ENCODE measurements at regions not wholly inside any gene's neighbourhood (a gene's known extent, or its start where the extent isn't known, plus 50 kb on each side); places are given as distances from the start of the nearest gene placed in this dataset.
"Not testable (repeated sequence)": the region's sequence is repeated elsewhere in the genome, so short reads cannot be mapped to it uniquely, and the experiment has no call there.

DNA sequence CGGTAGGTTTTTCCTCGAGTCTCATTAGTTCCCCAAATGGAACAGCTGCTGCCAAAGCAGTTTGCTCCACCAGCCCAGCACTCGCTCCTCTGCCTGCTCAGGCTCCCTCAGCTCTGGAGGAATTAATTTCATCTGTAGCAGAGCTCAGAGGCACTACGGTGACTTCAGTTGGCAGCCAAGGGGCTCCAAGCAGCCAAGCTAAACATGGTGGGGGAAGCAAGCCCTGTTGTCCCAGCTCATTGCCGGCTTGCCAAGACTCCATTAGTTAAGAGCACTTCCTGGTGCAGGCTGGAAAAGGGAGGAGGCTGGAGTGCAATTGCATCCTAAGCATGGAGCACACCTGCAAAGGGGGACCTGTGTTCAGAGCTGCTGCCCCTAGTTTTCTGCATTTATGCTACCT lies 78.7 kb upstream of the GPRC5B start:
- Histone ChIP-seq H3K36me3 (ENCODE audit: insufficient read depth, low read length) (no peaks in the 10 kb centered on the region), H3K9me3 (ENCODE audit: control insufficient read depth in 1 of 2, low read length in 2 of 2) (no peaks in the 10 kb centered on the region), H3K27ac (ENCODE audit: low read depth, low read length) (no peak overlapping the region), H3K4me3 (ENCODE audit: low read length in 2 of 2) (no peak overlapping the region), H3K27me3 (ENCODE audit: insufficient read depth, low read length) (no peaks in the 10 kb centered on the region), H3K4me1 (ENCODE audit: insufficient read depth, low read length) (no peaks in the 10 kb centered on the region)
- ChIA-PET POLR2A (ENCODE audit: partially characterized antibody) (no interaction called here), CTCF (ENCODE audit: partially characterized antibody) (no interaction called here)
- H3K27ac Mint-ChIP-seq, result no peak overlapping the region
- H3K9me3 Mint-ChIP-seq, result peaks cover 0 to 1% (median 0%) of the 10 kb centered on the region in 8 donors
- no peak overlapping the region for H3K4me3 Mint-ChIP-seq
- no peaks in the 10 kb centered on the region for H3K4me1 Mint-ChIP-seq
- peaks cover 2 to 6% of the 10 kb centered on the region in 2 donors for H3K27me3 Mint-ChIP-seq
- DNase-seq, result no peak
- H3K36me3 Mint-ChIP-seq, result no peaks in the 10 kb centered on the region
- intact Hi-C loops (cut with micrococcal nuclease), result no loop called here

DNA sequence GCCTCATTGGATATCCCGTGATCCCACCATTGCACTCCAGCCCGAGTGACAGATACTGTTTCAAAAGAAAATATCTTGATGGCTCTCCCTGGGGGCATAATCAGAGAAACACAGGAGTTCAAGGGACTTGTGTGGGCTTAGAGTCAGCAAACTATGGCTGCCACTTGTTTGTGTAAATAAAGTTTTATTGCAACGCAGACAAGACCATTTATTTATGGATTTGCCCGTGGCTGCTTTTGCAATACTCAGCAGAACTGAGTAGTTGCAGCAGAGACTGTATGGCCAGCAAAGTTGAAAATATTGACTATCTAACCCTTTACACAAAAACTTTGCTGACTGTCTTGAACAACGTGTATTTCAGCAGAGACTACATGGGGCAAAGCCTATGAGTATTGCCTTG lies 75.5 kb upstream of the GPRC5B start:
- no peaks in the 10 kb centered on the region for H3K9me3 ChIP-seq (ENCODE audit: control insufficient read depth in 1 of 2, low read length in 2 of 2)
- no peaks in the 10 kb centered on the region for H3K27me3 ChIP-seq (ENCODE audit: insufficient read depth, low read length)
- POLR2A ChIA-PET (ENCODE audit: partially characterized antibody), result no interaction called here
- intact Hi-C loops (cut with micrococcal nuclease), result no loop called here
- Mint-ChIP-seq H3K36me3 (no peaks in the 10 kb centered on the region), H3K27me3 (peaks cover 2 to 6% of the 10 kb centered on the region in 2 donors), H3K9me3 (no peaks in the 10 kb centered on the region), H3K27ac (no peak overlapping the region), H3K4me1 (no peaks in the 10 kb centered on the region), H3K4me3 (no peak overlapping the region)
- DNase-seq, result no peak
- no peak overlapping the region for H3K27ac ChIP-seq (ENCODE audit: low read depth, low read length)
- no peaks in the 10 kb centered on the region for H3K36me3 ChIP-seq (ENCODE audit: insufficient read depth, low read length)
- no peaks in the 10 kb centered on the region for H3K4me1 ChIP-seq (ENCODE audit: insufficient read depth, low read length)
- no peak overlapping the region for H3K4me3 ChIP-seq (ENCODE audit: low read length in 2 of 2)
- CTCF ChIA-PET (ENCODE audit: partially characterized antibody), result no interaction called here

DNA sequence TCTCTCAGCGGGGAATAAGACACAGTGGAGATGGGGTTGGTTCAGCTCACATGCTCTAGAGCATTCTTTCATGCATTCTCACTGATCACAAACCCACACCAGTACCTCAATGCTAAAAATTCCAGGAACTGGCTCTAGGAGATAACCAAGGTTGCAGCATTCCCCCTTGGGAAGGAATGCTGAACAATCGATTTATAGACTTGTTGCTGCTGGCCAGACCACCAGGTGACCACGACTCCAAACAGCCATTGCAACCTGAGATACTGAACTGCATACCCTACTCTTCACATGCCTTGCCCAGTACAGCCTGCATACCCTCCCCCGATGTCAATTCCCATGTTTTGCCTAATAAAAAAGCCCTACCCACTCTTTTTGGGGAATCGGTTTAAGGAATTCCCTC lies 75.1 kb upstream of the GPRC5B start:
- no peaks in the 10 kb centered on the region for H3K27me3 ChIP-seq (ENCODE audit: insufficient read depth, low read length)
- no peak overlapping the region for H3K27ac Mint-ChIP-seq
- H3K36me3 ChIP-seq (ENCODE audit: insufficient read depth, low read length), result no peaks in the 10 kb centered on the region

GRCh38 chr16:19955896-19956295 lies 71.2 kb upstream of the GPRC5B start:
- CTCF ChIA-PET (ENCODE audit: partially characterized antibody); DNase-seq; H3K36me3 Mint-ChIP-seq; H3K27ac Mint-ChIP-seq; H3K9me3 Mint-ChIP-seq; POLR2A ChIA-PET (ENCODE audit: partially characterized antibody); H3K4me1 ChIP-seq (ENCODE audit: insufficient read depth, low read length); H3K27me3 Mint-ChIP-seq; H3K4me3 Mint-ChIP-seq; H3K4me3 ChIP-seq (ENCODE audit: low read length in 2 of 2); H3K4me1 Mint-ChIP-seq; H3K27ac ChIP-seq (ENCODE audit: low read depth, low read length); intact Hi-C loops (cut with micrococcal nuclease); H3K9me3 ChIP-seq (ENCODE audit: control insufficient read depth in 1 of 2, low read length in 2 of 2); H3K27me3 ChIP-seq (ENCODE audit: insufficient read depth, low read length); H3K36me3 ChIP-seq (ENCODE audit: insufficient read depth, low read length): not testable (repeated sequence)

More for the DNA sequence above, 75.1 kb upstream of the GPRC5B start:
- H3K27ac ChIP-seq (ENCODE audit: low read depth, low read length), result no peak overlapping the region
- intact Hi-C loops (cut with micrococcal nuclease), result no loop called here
- no peaks in the 10 kb centered on the region for H3K4me1 Mint-ChIP-seq
- ChIA-PET CTCF (ENCODE audit: partially characterized antibody) (interaction anchor here (0.6 kb wide), 1 partner anchor 403 kb away, joined by 4 read pairs; no protein-coding TSS in a partner anchor), POLR2A (ENCODE audit: partially characterized antibody) (no interaction called here)
- H3K9me3 Mint-ChIP-seq, result no peaks in the 10 kb centered on the region
- peaks cover 2 to 6% of the 10 kb centered on the region in 2 donors for H3K27me3 Mint-ChIP-seq
- H3K4me3 ChIP-seq (ENCODE audit: low read length in 2 of 2), result no peak overlapping the region
- no peaks in the 10 kb centered on the region for H3K9me3 ChIP-seq (ENCODE audit: control insufficient read depth in 1 of 2, low read length in 2 of 2)
- H3K4me1 ChIP-seq (ENCODE audit: insufficient read depth, low read length), result no peaks in the 10 kb centered on the region
- no peak overlapping the region for H3K4me3 Mint-ChIP-seq
- no peaks in the 10 kb centered on the region for H3K36me3 Mint-ChIP-seq
- no peak for DNase-seq

DNA sequence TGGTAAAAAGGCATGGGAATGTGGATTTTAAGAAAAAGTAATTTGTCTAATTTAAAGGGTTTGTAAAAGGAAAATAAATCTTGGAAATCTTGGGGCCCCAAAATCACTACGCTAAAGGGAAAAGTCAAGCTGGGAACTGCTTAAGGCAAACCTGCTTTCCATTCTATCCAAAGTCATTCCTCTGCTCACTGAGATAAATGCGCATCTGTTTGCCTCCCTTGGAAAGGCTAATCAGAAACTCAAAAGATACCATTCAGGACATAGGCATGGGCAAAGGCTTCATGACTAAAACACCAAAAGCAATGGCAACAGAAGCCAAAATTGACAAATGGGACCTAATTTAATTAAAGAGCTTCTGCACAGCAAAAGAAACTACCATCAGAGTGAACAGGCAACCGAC lies 70.4 kb upstream of the GPRC5B start:
- H3K27me3 Mint-ChIP-seq; H3K4me1 Mint-ChIP-seq; H3K36me3 ChIP-seq (ENCODE audit: insufficient read depth, low read length); H3K9me3 Mint-ChIP-seq; H3K4me3 ChIP-seq (ENCODE audit: low read length in 2 of 2); H3K27me3 ChIP-seq (ENCODE audit: insufficient read depth, low read length); H3K4me3 Mint-ChIP-seq; DNase-seq; H3K36me3 Mint-ChIP-seq; H3K27ac Mint-ChIP-seq; H3K4me1 ChIP-seq (ENCODE audit: insufficient read depth, low read length); H3K9me3 ChIP-seq (ENCODE audit: control insufficient read depth in 1 of 2, low read length in 2 of 2); POLR2A ChIA-PET (ENCODE audit: partially characterized antibody); H3K27ac ChIP-seq (ENCODE audit: low read depth, low read length); intact Hi-C loops (cut with micrococcal nuclease); CTCF ChIA-PET (ENCODE audit: partially characterized antibody): not testable (repeated sequence)

DNA sequence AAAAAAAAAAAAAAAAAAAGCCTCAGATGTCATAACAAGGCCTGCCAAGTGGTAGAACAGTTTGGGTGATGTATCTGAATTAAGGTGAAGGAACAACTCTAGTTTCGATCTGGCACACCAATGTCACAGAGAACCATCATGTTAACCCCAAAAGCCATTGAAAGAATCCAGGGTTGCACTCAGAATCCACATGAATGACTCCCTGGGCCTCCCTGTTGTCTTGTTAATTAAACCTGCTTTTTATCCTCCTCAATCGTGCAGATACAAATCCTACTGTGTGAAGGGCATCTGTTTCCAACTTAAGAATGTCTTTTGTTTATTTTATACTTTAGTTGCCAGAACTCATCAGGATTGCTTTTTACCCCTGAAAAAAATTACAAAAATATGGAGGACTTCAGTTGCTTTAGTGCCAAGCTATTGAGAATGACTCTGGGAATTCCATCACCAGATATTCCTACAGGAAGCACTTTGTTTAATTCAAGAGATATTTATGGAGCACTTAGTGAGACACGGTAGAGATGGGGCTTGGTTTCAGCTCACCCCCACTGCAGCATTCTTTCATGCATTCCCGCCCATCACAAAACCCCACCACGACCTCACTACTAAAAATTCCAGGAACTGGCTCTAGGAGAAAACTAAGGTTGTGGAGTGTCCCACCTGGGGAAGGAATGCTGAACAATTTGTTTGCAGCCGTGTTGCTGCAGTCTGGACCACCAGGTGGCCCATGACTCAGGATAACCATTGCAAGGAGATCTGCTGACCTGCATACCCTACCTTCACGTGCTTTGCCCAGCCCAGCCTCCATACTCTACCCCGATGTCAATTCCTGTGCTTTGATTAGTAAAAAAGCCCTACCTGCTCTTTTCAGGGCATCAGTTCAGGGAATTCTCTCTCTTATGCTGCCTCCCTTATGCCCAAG lies 63.8 kb upstream of the GPRC5B start:
- intact Hi-C loops (cut with micrococcal nuclease), result no loop called here
- Mint-ChIP-seq H3K36me3 (no peaks in the 10 kb centered on the region), H3K9me3 (no peaks in the 10 kb centered on the region), H3K4me1 (no peaks in the 10 kb centered on the region), H3K27ac (no peak overlapping the region), H3K4me3 (no peak overlapping the region), H3K27me3 (peaks cover 1 to 13% of the 10 kb centered on the region in 2 donors)
- CTCF ChIA-PET (ENCODE audit: partially characterized antibody), result no interaction called here
- Histone ChIP-seq H3K27me3 (ENCODE audit: insufficient read depth, low read length) (no peaks in the 10 kb centered on the region), H3K4me1 (ENCODE audit: insufficient read depth, low read length) (no peaks in the 10 kb centered on the region), H3K36me3 (ENCODE audit: insufficient read depth, low read length) (no peaks in the 10 kb centered on the region), H3K27ac (ENCODE audit: low read depth, low read length) (no peak overlapping the region), H3K9me3 (ENCODE audit: control insufficient read depth in 1 of 2, low read length in 2 of 2) (no peaks in the 10 kb centered on the region), H3K4me3 (ENCODE audit: low read length in 2 of 2) (no peak overlapping the region)
- POLR2A ChIA-PET (ENCODE audit: partially characterized antibody), result no interaction called here
- no peak for DNase-seq

GRCh38 chr16:19945934-19946333 lies 61.3 kb upstream of the GPRC5B start:
- intact Hi-C loops (cut with micrococcal nuclease), result no loop called here
- CTCF ChIA-PET (ENCODE audit: partially characterized antibody), result no interaction called here
- Mint-ChIP-seq H3K27me3 (peaks cover 1 to 10% of the 10 kb centered on the region in 2 donors), H3K4me3 (no peak overlapping the region), H3K36me3 (no peaks in the 10 kb centered on the region), H3K9me3 (no peaks in the 10 kb centered on the region), H3K27ac (no peak overlapping the region), H3K4me1 (no peaks in the 10 kb centered on the region)
- POLR2A ChIA-PET (ENCODE audit: partially characterized antibody), result no interaction called here
- no peaks in the 10 kb centered on the region for H3K36me3 ChIP-seq (ENCODE audit: insufficient read depth, low read length)
- H3K4me3 ChIP-seq (ENCODE audit: low read length in 2 of 2), result no peak overlapping the region
- no peaks in the 10 kb centered on the region for H3K9me3 ChIP-seq (ENCODE audit: control insufficient read depth in 1 of 2, low read length in 2 of 2)
- H3K27ac ChIP-seq (ENCODE audit: low read depth, low read length), result no peak overlapping the region
- DNase-seq, result no peak
- H3K27me3 ChIP-seq (ENCODE audit: insufficient read depth, low read length), result no peaks in the 10 kb centered on the region
- no peaks in the 10 kb centered on the region for H3K4me1 ChIP-seq (ENCODE audit: insufficient read depth, low read length)

Data from CD4-positive, alpha-beta memory T cell (primary cell).